HCT116 (cell line): ENCODE measurements at regions not wholly inside any gene's neighbourhood (a gene's known extent, or its start where the extent isn't known, plus 50 kb on each side); places are given as distances from the start of the nearest gene placed in this dataset.

ENCODE experiments used
- ATAC-seq: fragments of 200-7000 bp; cut with Tn5 transposase; 2 replicates; pipeline ENCODE4 v1.9.1; 2020; ENCODE audit warnings: mild to moderate bottlenecking, moderate library complexity
- BruUV-seq: library from RNA; stranded (reverse); fragments of 400-500 nt; replicated peaks from 2 replicates; lab custom pipeline; 2021; lab: Mats Ljungman, UMichigan
- CTCF ChIA-PET: fragments of 300-600 bp; sonication (Branson Sonifier 250); formaldehyde crosslinking; loops from one replicate; lab custom pipeline; 2021; ENCODE audit warnings: antibody characterized with exemption; lab: Charles Lee
- POLR2A ChIA-PET: fragments of 300-600, 350-600 bp; sonication (Branson Sonifier 250); formaldehyde crosslinking; loops from one replicate; lab custom pipeline; 2021; ENCODE audit warnings: antibody characterized with exemption; lab: Charles Lee
- RAD21 ChIA-PET, 2 experiments: fragments of 300-600 bp; sonication (Branson Sonifier 250); formaldehyde crosslinking; loops; one replicate each; lab custom pipeline; 2023; ENCODE audit warnings: low total read pairs in 2 of 2; ENCODE audit not compliant: uncharacterized antibody in 2 of 2, unreplicated experiment in 2 of 2, low non-redundant PET in 1 of 2; lab: Charles Lee
- DNase-seq: peaks from one replicate; pipeline ENCODE4 v3.0.0-alpha.2; 2010; ENCODE audit warnings: low read depth, low spot score
- H2AFZ ChIP-seq: fragments of 200-600 bp; shearing (Covaris generic), sonication (generic); 2 replicates; pipeline ENCODE4 v1.6.1; 2017; ENCODE audit warnings: low read depth, mixed run types, mixed read lengths, antibody characterized with exemption, low read length; ENCODE audit not compliant: poor library complexity, severe bottlenecking
- H3K27ac ChIP-seq: 2 replicates; pipeline ENCODE4 v1.5.1; 2012; ENCODE audit warnings: low read depth, low read length
- H3K27me3 ChIP-seq: fragments of 200-600 bp; sonication (generic); 2 replicates; pipeline ENCODE4 v1.6.1; 2016; ENCODE audit warnings: mixed run types, low read length, mixed read lengths; ENCODE audit not compliant: insufficient read depth
- H3K36me3 ChIP-seq, 2 experiments: fragments of 200-500 bp in 1 of 2; fragments of 200-600 bp in 1 of 2; sonication (Bioruptor generic) in 1 of 2; sonication (generic) in 1 of 2; 2 replicates each; pipeline versions ENCODE4 v1.5.1 to v1.6.1; 2014 to 2016; ENCODE audit warnings: low read length in 2 of 2, inconsistent platforms in 1 of 2, mixed read lengths in 1 of 2, mixed run types in 1 of 2; ENCODE audit not compliant: insufficient read depth in 2 of 2, control insufficient read depth in 1 of 2
- H3K4me1 ChIP-seq, 2 experiments: fragments of 200-600 bp in 1 of 2; sonication (generic) in 1 of 2; 2 replicates each; pipeline versions ENCODE4 v1.5.1 to v1.6.1; 2012 to 2017; ENCODE audit warnings: low read length in 2 of 2, inconsistent platforms in 1 of 2, mild to moderate bottlenecking in 1 of 2, mixed read lengths in 1 of 2, mixed run types in 1 of 2, moderate library complexity in 1 of 2; ENCODE audit not compliant: insufficient read depth in 2 of 2, control insufficient read depth in 1 of 2
- H3K4me2 ChIP-seq: fragments of 200-600 bp; sonication (generic); 2 replicates; pipeline ENCODE4 v1.6.1; 2017; ENCODE audit warnings: mixed run types, low read length, mixed read lengths
- H3K4me3 ChIP-seq, 2 experiments: fragments of 200-600 bp in 1 of 2; sonication (generic) in 1 of 2; replicated peaks in 1 of 2; 2 replicates each; pipeline ENCODE4 v1.5.1; 2011 to 2016; ENCODE audit warnings: low read length in 2 of 2, control low read depth in 1 of 2, low read depth in 1 of 2, mild to moderate bottlenecking in 1 of 2, mixed read lengths in 1 of 2, mixed run types in 1 of 2
- H3K79me2 ChIP-seq: fragments of 200-600 bp; sonication (generic); 2 replicates; pipeline ENCODE4 v1.6.1; 2017; ENCODE audit warnings: mild to moderate bottlenecking, mixed run types, low read length, moderate library complexity, mixed read lengths; ENCODE audit not compliant: insufficient read depth
- H3K9ac ChIP-seq: fragments of 200-600 bp; sonication (generic); 2 replicates; pipeline ENCODE4 v1.6.1; 2016; ENCODE audit warnings: low read length, mixed read lengths
- H3K9me2 ChIP-seq: fragments of 200-600 bp; sonication (generic), shearing (Covaris generic); 2 replicates; pipeline ENCODE4 v1.6.1; 2017; ENCODE audit warnings: mixed run types, mild to moderate bottlenecking, moderate library complexity; ENCODE audit not compliant: insufficient read depth
- H3K9me3 ChIP-seq, 2 experiments: fragments of 200-500 bp in 1 of 2; fragments of 200-600 bp in 1 of 2; sonication (Bioruptor generic) in 1 of 2; sonication (generic) in 1 of 2; 2 replicates each; pipeline ENCODE4 v1.6.1; 2014 to 2017; ENCODE audit warnings: low read length in 2 of 2, mixed read lengths in 2 of 2, inconsistent platforms in 1 of 2, low read depth in 1 of 2, mild to moderate bottlenecking in 1 of 2, mixed run types in 1 of 2, moderate library complexity in 1 of 2; ENCODE audit not compliant: control insufficient read depth in 1 of 2, insufficient read depth in 1 of 2
- H4K20me1 ChIP-seq: fragments of 200-600 bp; sonication (generic), shearing (Covaris generic); 2 replicates; pipeline ENCODE4 v1.6.1; 2017; ENCODE audit warnings: mixed run types, mild to moderate bottlenecking, moderate library complexity; ENCODE audit not compliant: insufficient read depth
- EGR1 ChIP-seq: IDR thresholded peaks from 2 replicates; pipeline ENCODE4 v1.6.1; 2012; ENCODE audit warnings: low read depth
- EZH2 ChIP-seq: fragments of 200-600 bp; sonication (generic); IDR thresholded peaks from 2 replicates; pipeline ENCODE4 v1.6.1; 2017; ENCODE audit warnings: antibody characterized with exemption, mixed run types
- FOSL1 ChIP-seq: IDR thresholded peaks from 2 replicates; pipeline ENCODE4 v1.6.1; 2012; ENCODE audit warnings: low read depth
- JUND ChIP-seq: IDR thresholded peaks from 2 replicates; pipeline ENCODE4 v1.6.1; 2012
- REST ChIP-seq: IDR thresholded peaks from 2 replicates; pipeline ENCODE4 v1.6.1; 2012; ENCODE audit warnings: low read depth
- SIN3A ChIP-seq: IDR thresholded peaks from 2 replicates; pipeline ENCODE4 v1.6.1; 2012; ENCODE audit warnings: low read depth
- SP1 ChIP-seq: IDR thresholded peaks from 2 replicates; pipeline ENCODE4 v1.6.1; 2012; ENCODE audit warnings: low read depth
- TCF7L2 ChIP-seq: IDR thresholded peaks from 2 replicates; pipeline ENCODE4 v1.7.0; 2011; ENCODE audit warnings: borderline replicate concordance, inconsistent platforms; ENCODE audit not compliant: insufficient read depth, insufficient read length; ENCODE audit errors: extremely low read depth
- YY1 ChIP-seq: IDR thresholded peaks from 2 replicates; pipeline ENCODE4 v1.6.1; 2011; ENCODE audit warnings: low read length, low read depth, moderate library complexity, mild to moderate bottlenecking; ENCODE audit not compliant: insufficient replicate concordance; ENCODE audit errors: extremely low read depth
- intact Hi-C: fragments of 100-400 bp; cut with micrococcal nuclease; formaldehyde crosslinking; loops from 2 replicates; pipeline ENCODE4 v1.10.0; 2022

- ATAC-seq (no peak), DNase-seq (no peak)
- no peak overlapping the region for H3K9ac ChIP-seq
- peaks cover 7% of the 10 kb centered on the region; the same call in 1 of the 2 replicates for H3K27me3 ChIP-seq
- BruUV-seq: no TSS peak
- H4K20me1 ChIP-seq: no peaks in the 10 kb centered on the region
- CTCF ChIA-PET: no interaction called here
- RAD21 ChIA-PET: no interaction called here
- H3K4me2 ChIP-seq: no peak overlapping the region
- H3K27ac ChIP-seq: no peak overlapping the region
- H3K9me2 ChIP-seq: no peaks in the 10 kb centered on the region
- H3K4me1 ChIP-seq: no peaks in the 10 kb centered on the region
- H3K36me3 ChIP-seq: no peaks in the 10 kb centered on the region
- H3K9me3 ChIP-seq: no peaks in the 10 kb centered on the region
- no peak overlapping the region for H3K4me3 ChIP-seq
- no peak overlapping the region for H2AFZ ChIP-seq
- H3K79me2 ChIP-seq: no peaks in the 10 kb centered on the region
- POLR2A ChIA-PET: no interaction called here
- intact Hi-C loops: no loop called here
- TF ChIP-seq SP1 (no peak), EGR1 (no peak), JUND (no peak), REST (no peak), SIN3A (no peak), EZH2 (no peak), TCF7L2 (no peak), FOSL1 (no peak), YY1 (no peak)
Measured at GRCh38 chr20:11992426-11992825, 74.7 kb downstream of the BTBD3 start.
